RWPE2 (cell line): ENCODE measurements at regions not wholly inside any gene's neighbourhood (a gene's known extent, or its start where the extent isn't known, plus 50 kb on each side); places are given as distances from the start of the nearest gene placed in this dataset.

Experiments used
- ATAC-seq: fragments of 200-7000 bp; cut with Tn5 transposase; 3 replicates; pipeline ENCODE4 v1.9.1; 2021; ENCODE audit warnings: low read depth
- DNase-seq: peaks from one replicate; pipeline ENCODE4 v3.0.0-alpha.2; 2020; ENCODE audit warnings: low spot score
- H3K27ac ChIP-seq: fragments of 450-650 bp; 2 replicates; pipeline ENCODE4 v1.5.1; 2017; ENCODE audit warnings: mild to moderate bottlenecking; ENCODE audit not compliant: poor library complexity, severe bottlenecking
- H3K27me3 ChIP-seq: fragments of 250-450 bp; sonication (Bioruptor Pico); 2 replicates; pipeline ENCODE4 v1.5.1; 2021; ENCODE audit warnings: mild to moderate bottlenecking, moderate library complexity; ENCODE audit not compliant: insufficient read depth, poor library complexity, severe bottlenecking
- H3K36me3 ChIP-seq: fragments of 250-450 bp; sonication (Bioruptor Pico); 2 replicates; pipeline ENCODE4 v1.5.1; 2020; ENCODE audit warnings: low read depth, mild to moderate bottlenecking, moderate library complexity
- H3K4me1 ChIP-seq: fragments of 250-450 bp; sonication (Bioruptor Pico); 2 replicates; pipeline ENCODE4 v1.5.1; 2021; ENCODE audit warnings: mild to moderate bottlenecking, moderate library complexity; ENCODE audit not compliant: insufficient read depth, poor library complexity, severe bottlenecking
- H3K4me3 ChIP-seq: fragments of 250-450 bp; sonication (Bioruptor Pico); 2 replicates; pipeline ENCODE4 v1.5.1; 2021; ENCODE audit warnings: mild to moderate bottlenecking, moderate library complexity; ENCODE audit not compliant: severe bottlenecking
- H3K9me3 ChIP-seq: fragments of 250-450 bp; sonication (Bioruptor Pico); 2 replicates; pipeline ENCODE4 v1.5.1; 2021; ENCODE audit warnings: mild to moderate bottlenecking, moderate library complexity; ENCODE audit not compliant: severe bottlenecking
- TF ChIP-seq, protein P1 (sequence below): fragments of 450-650 bp; IDR thresholded peaks from one replicate; pipeline ENCODE4 v1.5.1; 2017; ENCODE audit warnings: mild to moderate bottlenecking, moderate library complexity; ENCODE audit not compliant: poor library complexity, severe bottlenecking

DNA sequence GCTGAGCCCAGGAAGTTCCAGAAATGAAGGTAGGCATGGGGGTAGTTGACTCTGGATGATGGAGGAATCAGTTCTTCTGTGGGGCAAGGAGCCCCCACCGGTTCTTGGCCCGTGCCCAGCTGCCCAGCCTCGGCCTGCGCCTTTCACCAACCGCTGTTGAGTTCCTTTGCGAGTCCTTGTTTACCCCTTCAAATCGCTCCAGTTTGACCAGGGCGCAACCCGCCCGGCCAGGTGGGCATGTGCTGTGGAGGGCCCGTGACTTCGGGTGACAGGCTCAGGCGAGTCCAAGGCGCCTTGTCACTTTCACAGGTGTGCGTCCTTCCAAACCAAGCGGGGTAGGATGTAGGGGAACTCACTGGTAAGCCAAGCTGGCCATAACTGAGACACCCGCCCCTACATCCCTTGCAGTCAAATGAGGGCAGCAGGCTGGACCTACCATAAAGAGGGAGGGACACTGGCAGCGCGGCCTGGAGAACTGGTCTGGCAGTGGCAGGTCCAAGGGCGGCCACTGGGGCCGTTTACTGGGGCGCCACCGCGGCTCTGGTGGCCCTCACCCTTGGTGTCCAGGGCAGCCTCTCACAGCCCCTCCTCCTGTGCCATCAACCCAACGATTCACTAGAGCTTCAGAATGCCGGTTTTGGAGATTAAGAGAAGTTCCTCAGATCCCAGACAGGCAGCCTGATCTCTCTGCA is 160.3 kb upstream of the ZIC3 start:
- TF ChIP-seq, protein P1, sequence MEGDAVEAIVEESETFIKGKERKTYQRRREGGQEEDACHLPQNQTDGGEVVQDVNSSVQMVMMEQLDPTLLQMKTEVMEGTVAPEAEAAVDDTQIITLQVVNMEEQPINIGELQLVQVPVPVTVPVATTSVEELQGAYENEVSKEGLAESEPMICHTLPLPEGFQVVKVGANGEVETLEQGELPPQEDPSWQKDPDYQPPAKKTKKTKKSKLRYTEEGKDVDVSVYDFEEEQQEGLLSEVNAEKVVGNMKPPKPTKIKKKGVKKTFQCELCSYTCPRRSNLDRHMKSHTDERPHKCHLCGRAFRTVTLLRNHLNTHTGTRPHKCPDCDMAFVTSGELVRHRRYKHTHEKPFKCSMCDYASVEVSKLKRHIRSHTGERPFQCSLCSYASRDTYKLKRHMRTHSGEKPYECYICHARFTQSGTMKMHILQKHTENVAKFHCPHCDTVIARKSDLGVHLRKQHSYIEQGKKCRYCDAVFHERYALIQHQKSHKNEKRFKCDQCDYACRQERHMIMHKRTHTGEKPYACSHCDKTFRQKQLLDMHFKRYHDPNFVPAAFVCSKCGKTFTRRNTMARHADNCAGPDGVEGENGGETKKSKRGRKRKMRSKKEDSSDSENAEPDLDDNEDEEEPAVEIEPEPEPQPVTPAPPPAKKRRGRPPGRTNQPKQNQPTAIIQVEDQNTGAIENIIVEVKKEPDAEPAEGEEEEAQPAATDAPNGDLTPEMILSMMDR: no peak
- Histone ChIP-seq H3K4me3 (no peak overlapping the region), H3K36me3 (no peaks in the 10 kb centered on the region), H3K27me3 (no peaks in the 10 kb centered on the region), H3K9me3 (no peaks in the 10 kb centered on the region), H3K4me1 (no peaks in the 10 kb centered on the region), H3K27ac (no peak overlapping the region)
- DNase-seq (no peak), ATAC-seq (no peak)

DNA sequence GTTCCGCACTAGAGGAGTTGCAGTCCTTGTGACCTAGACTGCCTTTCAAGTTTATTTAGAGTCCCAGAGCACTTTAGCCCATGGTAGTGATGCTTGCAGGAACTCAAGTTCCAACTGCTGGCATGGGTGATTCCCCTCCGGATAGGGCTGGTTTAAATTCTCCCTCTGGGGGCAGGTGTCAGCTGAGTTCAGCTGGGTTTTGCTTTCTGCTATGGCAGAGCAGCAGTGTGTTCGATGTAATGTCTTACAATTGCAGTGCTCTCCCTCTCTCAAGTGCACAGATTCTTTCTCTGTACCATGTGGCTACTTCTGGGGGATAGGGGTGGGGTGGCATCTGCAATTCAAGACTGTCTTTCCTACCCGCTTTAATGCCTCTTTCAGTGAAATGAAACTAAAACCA is 164.8 kb upstream of the ZIC3 start:
- H3K36me3 ChIP-seq: no peaks in the 10 kb centered on the region
- TF ChIP-seq, protein P1: no peak
- no peak overlapping the region for H3K4me3 ChIP-seq
- H3K27me3 ChIP-seq: no peaks in the 10 kb centered on the region
- no peaks in the 10 kb centered on the region for H3K9me3 ChIP-seq
- ATAC-seq: no peak
- DNase-seq: no peak
- no peaks in the 10 kb centered on the region for H3K4me1 ChIP-seq
- H3K27ac ChIP-seq: no peak overlapping the region

DNA sequence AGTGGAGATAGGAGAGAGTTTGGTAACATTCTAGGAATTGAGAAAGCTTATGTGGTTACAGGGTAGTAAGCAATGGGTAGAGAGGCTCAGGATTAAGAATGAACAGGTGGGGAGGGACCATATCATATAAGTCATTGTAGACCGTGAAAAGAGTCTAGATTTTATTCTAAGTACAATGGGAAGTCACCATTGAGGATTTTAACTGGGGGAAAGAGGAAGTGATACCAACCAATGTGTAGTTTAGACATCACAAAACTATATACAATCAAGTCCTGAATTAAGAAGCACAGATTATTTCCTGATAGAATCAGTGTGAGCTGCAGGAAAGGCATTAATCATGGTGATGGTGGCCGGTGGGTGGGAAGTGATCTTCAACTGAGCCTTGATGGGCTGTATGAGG is 178.3 kb upstream of the ZIC3 start:
- Histone ChIP-seq H3K4me1 (no peaks in the 10 kb centered on the region), H3K9me3 (no peaks in the 10 kb centered on the region), H3K27me3 (no peaks in the 10 kb centered on the region), H3K4me3 (no peak overlapping the region), H3K27ac (no peak overlapping the region), H3K36me3 (no peaks in the 10 kb centered on the region)
- no peak for ATAC-seq
- TF ChIP-seq, protein P1: no peak
- no peak for DNase-seq

DNA sequence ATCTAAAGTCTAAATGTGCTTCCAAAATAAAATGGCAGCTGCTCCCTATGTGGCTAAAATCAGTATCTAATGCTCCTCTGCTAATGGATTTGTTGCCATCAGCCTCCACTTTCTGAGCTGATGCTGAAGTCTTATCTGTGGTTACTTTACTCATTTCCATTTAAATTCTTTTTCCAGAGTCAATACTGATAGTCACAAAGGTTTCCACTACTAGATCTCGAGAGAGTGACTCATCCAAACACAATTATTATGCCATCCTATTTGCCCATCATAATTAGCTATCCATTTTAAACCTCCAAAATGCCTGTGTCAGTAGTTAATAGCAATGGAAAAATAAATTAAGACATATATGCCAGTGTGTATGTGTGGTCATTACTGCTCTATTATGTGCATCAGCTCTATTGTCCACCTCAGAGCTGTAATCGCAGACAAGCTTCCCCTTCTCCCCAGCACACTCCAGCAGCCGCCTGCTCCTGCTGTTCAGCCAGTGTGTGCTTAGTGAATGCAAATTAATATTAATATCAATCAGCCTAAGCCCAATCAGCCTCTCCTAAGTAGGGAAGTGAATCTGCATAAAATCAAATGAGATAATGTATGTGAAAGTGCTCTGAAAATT is 199.8 kb upstream of the ZIC3 start:
- Histone ChIP-seq H3K4me1 (no peaks in the 10 kb centered on the region), H3K4me3 (no peak overlapping the region), H3K27me3 (no peaks in the 10 kb centered on the region), H3K27ac (no peak overlapping the region), H3K9me3 (no peaks in the 10 kb centered on the region), H3K36me3 (no peaks in the 10 kb centered on the region)
- TF ChIP-seq, protein P1: no peak
- no peak for DNase-seq
- ATAC-seq: no peak

DNA sequence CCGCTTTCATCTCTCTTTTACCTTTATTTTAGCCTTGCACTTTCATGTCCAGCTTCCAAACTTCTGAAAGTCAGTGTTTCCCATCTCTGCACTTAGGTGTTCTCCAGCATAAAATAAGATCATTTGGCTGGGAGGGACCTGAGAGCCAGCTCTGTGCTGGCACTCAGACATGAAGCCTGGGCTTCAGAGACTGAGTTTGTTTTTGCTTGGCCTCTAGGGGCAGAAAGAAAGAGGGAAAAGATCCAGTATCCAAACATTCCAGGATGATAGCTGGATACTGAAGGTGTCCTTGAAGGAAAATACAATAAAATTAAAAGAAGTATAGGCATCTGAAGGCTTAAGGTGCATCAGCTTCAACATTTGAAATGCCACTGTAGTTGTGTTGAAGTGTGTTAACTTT is 202.4 kb upstream of the ZIC3 start:
- TF ChIP-seq, protein P1: no peak
- Histone ChIP-seq H3K27ac (no peak overlapping the region), H3K9me3 (no peaks in the 10 kb centered on the region), H3K4me1 (no peaks in the 10 kb centered on the region), H3K4me3 (no peak overlapping the region), H3K36me3 (no peaks in the 10 kb centered on the region), H3K27me3 (no peaks in the 10 kb centered on the region)
- ATAC-seq (no peak), DNase-seq (no peak)
